ES-I3 (cell line): ENCODE measurements at regions not wholly inside any gene's neighbourhood (a gene's known extent, or its start where the extent isn't known, plus 50 kb on each side); places are given as distances from the start of the nearest gene placed in this dataset.
"Not testable (repeated sequence)": the region's sequence is repeated elsewhere in the genome, so short reads cannot be mapped to it uniquely, and the experiment has no call there.

ENCODE experiments used
- H3K36me3 ChIP-seq: 2 replicates; pipeline ENCODE4 v1.6.1; 2013; ENCODE audit warnings: mild to moderate bottlenecking, low read length, control low read depth, moderate library complexity; ENCODE audit not compliant: insufficient read depth
- H3K4me1 ChIP-seq: 2 replicates; pipeline ENCODE4 v1.6.1; 2013; ENCODE audit warnings: mild to moderate bottlenecking, control low read depth, low read length; ENCODE audit not compliant: insufficient read depth
- H3K9ac ChIP-seq: 2 replicates; pipeline ENCODE4 v1.6.1; 2013; ENCODE audit warnings: low read depth, mild to moderate bottlenecking, low read length, moderate library complexity
- H3K9me3 ChIP-seq: 2 replicates; pipeline ENCODE4 v1.6.1; 2013; ENCODE audit warnings: mild to moderate bottlenecking, low read length, moderate library complexity; ENCODE audit not compliant: control insufficient read depth, insufficient read depth

DNA sequence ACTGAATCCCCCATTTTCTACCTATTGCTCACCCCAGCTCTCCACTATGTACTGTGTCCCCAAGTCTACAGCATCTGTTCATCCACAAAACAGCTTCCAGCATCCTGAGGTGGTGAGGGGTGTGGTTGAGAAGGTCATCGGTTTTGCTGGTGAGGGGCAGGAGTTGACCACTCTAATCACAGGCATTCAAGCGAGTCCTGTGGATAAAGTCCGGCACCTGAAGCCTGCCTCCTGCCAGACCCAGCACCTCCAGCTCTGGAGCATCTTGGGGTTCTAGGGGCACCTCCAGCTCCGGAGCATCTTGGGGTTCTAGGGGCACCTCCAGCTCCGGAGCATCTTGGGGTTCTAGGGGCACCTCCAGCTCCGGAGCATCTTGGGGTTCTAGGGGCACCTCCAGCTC is 367.2 kb upstream of the FAT1 start:
- not testable (repeated sequence) for H3K36me3 ChIP-seq, H3K9me3 ChIP-seq, H3K4me1 ChIP-seq, H3K9ac ChIP-seq

GRCh38 chr4:187094144-187094543 is 370.5 kb upstream of the FAT1 start:
- Histone ChIP-seq H3K36me3 (no peaks in the 10 kb centered on the region), H3K9me3 (peaks cover 2% of the 10 kb centered on the region; the same call in 1 of the 2 replicates), H3K4me1 (no peaks in the 10 kb centered on the region), H3K9ac (no peak overlapping the region)

GRCh38 chr4:187098429-187098828 is 374.8 kb upstream of the FAT1 start:
- peaks cover 2% of the 10 kb centered on the region; the same call in 1 of the 2 replicates for H3K9me3 ChIP-seq
- no peaks in the 10 kb centered on the region for H3K36me3 ChIP-seq
- no peaks in the 10 kb centered on the region for H3K4me1 ChIP-seq
- no peak overlapping the region for H3K9ac ChIP-seq

- Histone ChIP-seq H3K9me3 (no peaks in the 10 kb centered on the region), H3K9ac (no peak overlapping the region), H3K36me3 (no peaks in the 10 kb centered on the region), H3K4me1 (no peaks in the 10 kb centered on the region)
Measured at GRCh38 chr4:187103351-187103750, 379.7 kb upstream of the FAT1 start.

DNA sequence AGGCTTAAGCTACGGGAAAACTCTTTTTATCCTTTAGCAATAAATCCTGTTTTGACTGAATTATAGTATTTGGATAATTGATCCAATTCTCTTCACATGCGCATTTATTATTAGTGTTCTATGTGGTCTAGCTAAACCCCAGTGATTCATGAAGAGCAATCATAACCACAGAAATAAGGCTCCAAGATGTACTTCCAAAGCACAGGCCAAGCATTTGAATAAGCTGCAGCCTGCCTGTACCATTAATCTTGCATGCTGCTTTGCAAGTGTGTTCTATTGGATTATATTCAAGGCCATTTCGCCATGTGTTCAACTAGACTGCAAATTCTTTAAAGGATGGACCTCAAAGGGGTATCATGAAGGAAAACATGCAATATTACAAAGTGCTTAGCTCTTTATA is 385.2 kb upstream of the FAT1 start:
- H3K4me1 ChIP-seq = no peaks in the 10 kb centered on the region
- H3K36me3 ChIP-seq = no peaks in the 10 kb centered on the region
- no peak overlapping the region for H3K9ac ChIP-seq
- H3K9me3 ChIP-seq = no peaks in the 10 kb centered on the region

DNA sequence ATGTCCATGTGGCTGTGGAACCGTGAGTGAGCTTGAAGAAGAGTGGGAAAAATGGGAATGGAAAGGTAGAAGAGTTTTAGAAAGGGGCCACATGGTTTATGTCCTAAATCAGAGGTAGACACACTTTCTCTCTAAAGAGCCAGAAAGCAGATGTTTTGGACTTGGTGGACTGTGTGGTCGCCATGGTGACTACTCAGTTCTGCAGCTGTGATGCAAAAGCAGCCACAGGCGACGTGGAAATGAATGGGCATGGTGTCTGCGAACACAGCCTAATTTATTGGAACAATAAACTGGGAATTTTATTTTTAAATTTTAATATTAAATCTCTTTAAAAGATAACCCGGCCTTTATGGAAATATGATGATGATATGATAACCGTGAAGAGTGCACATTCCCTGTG is 386.0 kb upstream of the FAT1 start:
- Histone ChIP-seq H3K9ac (no peak overlapping the region), H3K4me1 (no peaks in the 10 kb centered on the region), H3K9me3 (no peaks in the 10 kb centered on the region), H3K36me3 (no peaks in the 10 kb centered on the region)

GRCh38 chr4:187118166-187118565 is 394.5 kb upstream of the FAT1 start:
- no peaks in the 10 kb centered on the region for H3K9me3 ChIP-seq
- H3K36me3 ChIP-seq = no peaks in the 10 kb centered on the region
- no peaks in the 10 kb centered on the region for H3K4me1 ChIP-seq
- no peak overlapping the region for H3K9ac ChIP-seq

DNA sequence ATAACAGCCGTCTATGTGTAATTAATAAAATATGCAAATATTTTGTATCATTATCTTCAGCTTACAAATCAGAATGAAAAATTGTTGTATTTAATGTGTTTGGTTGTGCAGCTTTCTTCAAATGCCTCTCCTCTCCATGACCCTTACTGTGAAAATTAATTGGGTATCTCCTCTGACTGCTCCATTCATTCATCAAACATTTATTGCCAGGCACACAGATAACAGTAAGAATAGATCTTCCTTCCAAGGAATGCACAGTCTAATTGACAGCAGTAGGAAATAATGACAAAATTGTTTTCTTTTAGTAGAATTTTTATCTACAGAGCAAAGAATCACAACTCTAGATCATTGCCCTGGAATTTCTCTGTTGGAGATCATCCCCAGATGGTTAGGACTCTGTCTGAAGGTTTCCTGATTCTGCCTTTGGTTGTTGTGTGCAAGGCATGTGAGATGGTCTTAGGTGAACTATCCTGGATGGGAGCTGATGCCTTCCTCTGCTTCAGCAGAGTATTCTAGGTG is 395.0 kb upstream of the FAT1 start:
- no peak overlapping the region for H3K9ac ChIP-seq
- H3K4me1 ChIP-seq = no peaks in the 10 kb centered on the region
- H3K36me3 ChIP-seq = no peaks in the 10 kb centered on the region
- no peaks in the 10 kb centered on the region for H3K9me3 ChIP-seq

DNA sequence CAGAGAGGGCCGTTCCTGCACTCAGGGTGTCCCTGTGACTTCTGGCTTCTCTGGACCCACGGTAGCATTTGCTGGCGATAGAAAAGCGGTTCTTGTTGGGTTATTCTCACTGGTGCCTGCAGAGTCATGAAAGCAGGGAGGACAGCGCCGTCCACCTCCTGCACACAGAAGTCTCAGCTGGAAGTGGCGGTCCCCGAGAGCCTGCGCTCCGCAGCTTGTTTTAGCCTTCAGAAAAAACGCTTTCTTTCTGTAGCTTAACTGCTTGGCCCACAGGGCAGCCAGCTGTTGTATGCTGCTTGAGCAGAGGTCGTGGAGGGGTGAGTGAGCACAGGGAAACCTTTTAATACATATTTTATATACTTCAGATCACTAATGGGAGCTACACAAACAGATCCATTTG is 400.7 kb upstream of the FAT1 start:
- Histone ChIP-seq H3K9me3 (no peaks in the 10 kb centered on the region), H3K36me3 (no peaks in the 10 kb centered on the region), H3K4me1 (no peaks in the 10 kb centered on the region), H3K9ac (no peak overlapping the region)

- no peaks in the 10 kb centered on the region for H3K9me3 ChIP-seq
- H3K9ac ChIP-seq = no peak overlapping the region
- no peaks in the 10 kb centered on the region for H3K36me3 ChIP-seq
- no peaks in the 10 kb centered on the region for H3K4me1 ChIP-seq
Measured at GRCh38 chr4:187125062-187125461, 401.4 kb upstream of the FAT1 start.

GRCh38 chr4:187127456-187127855 is 403.8 kb upstream of the FAT1 start:
- no peaks in the 10 kb centered on the region for H3K9me3 ChIP-seq
- H3K36me3 ChIP-seq = no peaks in the 10 kb centered on the region
- H3K4me1 ChIP-seq = no peaks in the 10 kb centered on the region
- H3K9ac ChIP-seq = no peak overlapping the region

GRCh38 chr4:187128222-187128621 is 404.6 kb upstream of the FAT1 start:
- Histone ChIP-seq H3K9ac (no peak overlapping the region), H3K9me3 (no peaks in the 10 kb centered on the region), H3K36me3 (no peaks in the 10 kb centered on the region), H3K4me1 (no peaks in the 10 kb centered on the region)

- H3K4me1 ChIP-seq = no peaks in the 10 kb centered on the region
- no peaks in the 10 kb centered on the region for H3K9me3 ChIP-seq
- H3K36me3 ChIP-seq = no peaks in the 10 kb centered on the region
- no peak overlapping the region for H3K9ac ChIP-seq
Measured at GRCh38 chr4:187128976-187129375, 405.3 kb upstream of the FAT1 start.

- H3K9ac ChIP-seq, H3K9me3 ChIP-seq, H3K4me1 ChIP-seq, H3K36me3 ChIP-seq: not testable (repeated sequence)
Measured at GRCh38 chr4:187131826-187132225, 408.2 kb upstream of the FAT1 start.

DNA sequence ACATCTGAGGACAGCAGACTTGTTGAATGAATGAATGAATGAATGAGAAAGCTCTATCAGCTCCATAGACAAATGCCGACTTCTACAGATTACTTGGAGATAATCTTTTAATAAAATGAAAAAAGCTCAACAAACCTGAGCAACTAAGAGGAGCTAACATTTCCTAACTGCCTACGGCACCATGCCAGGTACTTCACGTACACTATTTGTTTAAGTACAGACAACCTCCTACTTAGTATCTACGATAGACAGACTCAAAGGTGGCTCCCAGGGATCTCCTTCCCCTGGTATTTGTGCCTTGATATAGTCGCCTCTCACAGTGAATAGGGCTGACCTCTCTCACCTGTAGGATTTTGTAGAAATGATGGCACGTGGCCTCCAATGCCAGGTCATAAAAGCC is 412.2 kb upstream of the FAT1 start:
- Histone ChIP-seq H3K9ac (no peak overlapping the region), H3K9me3 (no peaks in the 10 kb centered on the region), H3K4me1 (no peaks in the 10 kb centered on the region), H3K36me3 (no peaks in the 10 kb centered on the region)

DNA sequence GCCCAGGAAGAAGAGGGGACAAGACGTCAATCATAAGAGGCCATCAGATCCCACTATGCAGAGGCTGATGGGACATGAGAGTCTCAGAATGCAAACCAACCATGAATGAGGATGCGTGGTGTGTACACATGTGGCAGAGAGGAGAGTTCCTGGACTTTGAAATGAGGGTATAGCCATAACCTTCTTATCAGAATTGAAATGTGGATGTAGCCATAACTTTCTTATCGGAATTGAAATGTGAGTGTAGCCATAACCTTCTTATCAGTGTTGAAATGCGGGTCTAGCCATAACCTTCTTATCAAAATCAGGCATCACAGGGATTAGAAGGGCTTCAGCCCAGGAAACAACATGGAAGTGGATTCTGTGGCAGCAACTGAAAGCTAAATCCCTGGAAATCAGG is 415.5 kb upstream of the FAT1 start:
- no peaks in the 10 kb centered on the region for H3K9me3 ChIP-seq
- H3K9ac ChIP-seq = no peak overlapping the region
- no peaks in the 10 kb centered on the region for H3K36me3 ChIP-seq
- H3K4me1 ChIP-seq = no peaks in the 10 kb centered on the region
